ENCODE measurements at regions not wholly inside any gene's neighbourhood (a gene's known extent, or its start where the extent isn't known, plus 50 kb on each side); places are given as distances from the start of the nearest gene placed in this dataset.
A peak's percentile ranks its signal among the peaks of the same experiment; 100 is the strongest.

DNA sequence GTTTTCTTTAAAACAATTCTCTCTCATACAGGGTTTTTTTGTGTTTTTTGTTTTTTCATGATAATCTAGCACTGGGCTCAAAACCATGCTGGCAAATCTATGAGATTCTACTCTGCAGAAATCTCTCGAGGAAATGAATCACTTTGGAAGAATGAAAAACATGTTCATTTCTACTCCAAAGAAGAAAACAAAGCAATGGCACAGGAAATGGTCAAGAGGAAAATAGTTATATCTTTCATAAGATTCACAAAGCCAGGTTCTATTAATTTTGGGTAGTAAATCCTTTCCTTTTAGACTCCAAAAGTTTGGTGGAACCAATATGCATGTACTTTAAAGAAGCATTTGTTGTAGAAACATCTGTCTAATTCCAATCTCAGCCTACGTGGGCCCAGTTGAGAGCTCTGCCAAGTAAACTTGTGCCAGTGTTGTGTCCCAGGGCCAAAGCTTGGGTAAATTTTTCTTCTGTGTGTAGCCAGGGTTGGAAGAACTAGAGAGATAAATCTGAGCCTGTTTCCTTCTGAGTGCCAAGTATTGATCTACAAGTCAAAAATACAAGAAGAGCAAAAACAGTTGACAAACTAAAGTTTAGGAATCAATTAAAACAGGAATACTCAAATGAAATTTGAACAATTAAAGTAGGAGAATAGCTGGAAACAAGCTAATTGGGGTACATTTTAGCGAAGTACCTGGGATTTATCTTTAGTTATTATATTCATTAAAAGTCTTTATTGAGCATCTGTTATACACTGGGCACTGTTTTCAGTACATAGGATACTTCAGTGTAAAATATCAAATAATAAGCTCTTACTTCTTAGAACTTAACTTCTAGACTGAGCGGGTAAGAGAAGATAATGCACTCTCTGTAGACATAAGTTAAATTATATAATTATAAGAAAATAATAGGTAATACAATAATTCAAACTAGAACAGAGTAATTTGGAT, 657.5 kb upstream of the NECTIN3 start:
- FAIRE-seq (no peak), DNase-seq (ENCODE audit: low read depth) (peak; percentile 56)
- no peaks in the 10 kb centered on the region for H3K36me3 ChIP-seq (ENCODE audit: control insufficient read depth, insufficient read depth, low read length)
- TF ChIP-seq, protein P1, sequence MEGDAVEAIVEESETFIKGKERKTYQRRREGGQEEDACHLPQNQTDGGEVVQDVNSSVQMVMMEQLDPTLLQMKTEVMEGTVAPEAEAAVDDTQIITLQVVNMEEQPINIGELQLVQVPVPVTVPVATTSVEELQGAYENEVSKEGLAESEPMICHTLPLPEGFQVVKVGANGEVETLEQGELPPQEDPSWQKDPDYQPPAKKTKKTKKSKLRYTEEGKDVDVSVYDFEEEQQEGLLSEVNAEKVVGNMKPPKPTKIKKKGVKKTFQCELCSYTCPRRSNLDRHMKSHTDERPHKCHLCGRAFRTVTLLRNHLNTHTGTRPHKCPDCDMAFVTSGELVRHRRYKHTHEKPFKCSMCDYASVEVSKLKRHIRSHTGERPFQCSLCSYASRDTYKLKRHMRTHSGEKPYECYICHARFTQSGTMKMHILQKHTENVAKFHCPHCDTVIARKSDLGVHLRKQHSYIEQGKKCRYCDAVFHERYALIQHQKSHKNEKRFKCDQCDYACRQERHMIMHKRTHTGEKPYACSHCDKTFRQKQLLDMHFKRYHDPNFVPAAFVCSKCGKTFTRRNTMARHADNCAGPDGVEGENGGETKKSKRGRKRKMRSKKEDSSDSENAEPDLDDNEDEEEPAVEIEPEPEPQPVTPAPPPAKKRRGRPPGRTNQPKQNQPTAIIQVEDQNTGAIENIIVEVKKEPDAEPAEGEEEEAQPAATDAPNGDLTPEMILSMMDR (IDR thresholded peaks at IDR 0.05; ENCODE audit: insufficient read depth, low read length, severe bottlenecking): no peak
- H3K4me3 ChIP-seq (ENCODE audit: low read depth, low read length): no peak overlapping the region
- H3K27me3 ChIP-seq (ENCODE audit: control insufficient read depth, insufficient read depth, low read length): no peaks in the 10 kb centered on the region

DNA sequence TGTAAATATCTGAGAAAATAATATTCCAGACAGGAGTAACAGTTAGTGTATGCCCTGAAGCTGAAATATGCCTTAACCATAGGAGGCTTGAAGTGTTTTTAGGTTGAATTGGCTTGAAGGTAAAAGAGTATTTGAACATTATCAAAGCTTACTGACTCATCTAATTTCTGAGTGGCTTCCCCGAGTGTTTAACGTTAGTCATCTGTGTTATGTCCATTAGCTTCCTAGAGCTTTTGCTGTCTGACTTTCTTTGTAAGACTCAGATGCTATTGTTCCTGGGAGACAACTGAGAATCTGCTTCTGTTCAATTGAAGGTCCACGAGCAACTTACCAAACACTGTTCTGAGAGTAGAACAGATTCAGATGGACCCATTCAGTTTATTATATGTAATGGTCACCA, 656.8 kb upstream of the NECTIN3 start:
- H3K4me3 ChIP-seq (ENCODE audit: low read depth, low read length): no peak overlapping the region
- TF ChIP-seq, protein P1 (IDR thresholded peaks at IDR 0.05; ENCODE audit: insufficient read depth, low read length, severe bottlenecking): no peak
- DNase-seq (ENCODE audit: low read depth) (peak; percentile 87), FAIRE-seq (no peak)
- H3K27me3 ChIP-seq (ENCODE audit: control insufficient read depth, insufficient read depth, low read length): no peaks in the 10 kb centered on the region
- no peaks in the 10 kb centered on the region for H3K36me3 ChIP-seq (ENCODE audit: control insufficient read depth, insufficient read depth, low read length)

DNA sequence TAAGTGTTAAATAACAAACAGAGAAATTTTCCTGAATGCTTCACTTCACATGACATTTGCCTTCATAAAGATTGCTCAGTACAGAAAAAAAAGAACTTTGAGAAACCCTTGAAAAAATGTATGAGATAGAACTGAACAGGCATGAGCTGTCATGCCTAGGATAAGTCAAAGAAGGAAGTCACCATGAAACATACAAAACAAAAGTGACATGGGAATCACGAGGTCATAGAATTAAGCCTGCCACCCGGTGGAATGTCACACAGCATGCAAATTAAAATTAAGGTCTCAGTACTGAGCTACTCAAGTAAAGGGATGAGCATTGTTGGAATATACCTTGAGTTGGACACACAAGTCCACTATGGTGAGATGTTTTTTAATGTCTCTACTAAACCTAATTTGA, 652.5 kb upstream of the NECTIN3 start:
- Histone ChIP-seq H3K4me3 (ENCODE audit: low read depth, low read length) (no peak overlapping the region), H3K36me3 (ENCODE audit: control insufficient read depth, insufficient read depth, low read length) (no peaks in the 10 kb centered on the region), H3K27me3 (ENCODE audit: control insufficient read depth, insufficient read depth, low read length) (no peaks in the 10 kb centered on the region)
- TF ChIP-seq, protein P1 (IDR thresholded peaks at IDR 0.05; ENCODE audit: insufficient read depth, low read length, severe bottlenecking): no peak
- FAIRE-seq (no peak), DNase-seq (ENCODE audit: low read depth) (peak; percentile 21)

DNA sequence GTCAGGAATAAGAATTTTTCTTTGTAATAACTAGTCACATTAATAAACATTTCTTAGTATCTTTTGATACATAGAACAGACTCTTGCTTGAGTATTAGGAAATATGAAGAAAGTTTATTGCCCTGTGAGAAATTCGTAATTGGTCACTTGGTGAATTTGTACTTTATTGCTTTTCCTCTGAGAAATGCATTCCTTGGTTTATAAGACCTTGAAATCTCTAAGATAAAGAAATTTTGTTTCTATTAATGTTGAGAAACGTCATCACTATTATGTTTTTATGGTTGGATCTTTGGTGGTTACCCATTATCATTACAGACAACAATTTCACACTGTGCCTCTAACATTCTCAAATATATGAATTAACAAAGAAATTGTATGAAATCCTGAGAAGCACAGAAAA, 652.0 kb upstream of the NECTIN3 start:
- DNase-seq (ENCODE audit: low read depth) (no peak), FAIRE-seq (no peak)
- TF ChIP-seq, protein P1 (IDR thresholded peaks at IDR 0.05; ENCODE audit: insufficient read depth, low read length, severe bottlenecking): no peak

DNA sequence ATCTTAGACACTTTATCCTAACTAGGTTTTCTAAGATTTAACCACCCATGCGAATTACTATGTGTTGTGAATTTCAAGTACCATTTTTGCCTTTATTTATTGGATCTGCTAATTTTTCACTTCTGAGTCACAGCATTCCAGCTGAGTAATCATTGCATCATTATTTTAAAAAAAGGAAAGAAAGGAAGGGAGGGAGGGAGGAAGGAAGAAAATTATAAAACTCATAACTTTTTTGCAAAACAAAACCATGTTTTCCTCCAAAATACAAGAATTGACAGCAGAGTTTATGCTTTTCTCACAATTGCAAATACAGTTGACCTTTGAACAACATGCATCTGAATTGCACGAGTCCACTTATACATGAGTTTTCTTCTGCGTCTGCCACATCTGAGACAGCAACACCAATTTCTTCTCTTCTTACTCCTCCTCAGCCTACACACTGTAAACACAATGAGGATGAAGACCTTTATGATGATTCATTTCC, 651.4 kb upstream of the NECTIN3 start:
- FAIRE-seq: no peak
- Histone ChIP-seq H3K4me3 (ENCODE audit: low read depth, low read length) (no peak overlapping the region), H3K27me3 (ENCODE audit: control insufficient read depth, insufficient read depth, low read length) (no peaks in the 10 kb centered on the region), H3K36me3 (ENCODE audit: control insufficient read depth, insufficient read depth, low read length) (no peaks in the 10 kb centered on the region)
- peak; percentile 73 for DNase-seq (ENCODE audit: low read depth)
- TF ChIP-seq, protein P1 (IDR thresholded peaks at IDR 0.05; ENCODE audit: insufficient read depth, low read length, severe bottlenecking): no peak

More for the DNA sequence above, 652.0 kb upstream of the NECTIN3 start:
- Histone ChIP-seq H3K27me3 (ENCODE audit: control insufficient read depth, insufficient read depth, low read length) (no peaks in the 10 kb centered on the region), H3K4me3 (ENCODE audit: low read depth, low read length) (no peak overlapping the region), H3K36me3 (ENCODE audit: control insufficient read depth, insufficient read depth, low read length) (no peaks in the 10 kb centered on the region)

Measured in bronchial epithelial cell (primary cell).